Natural killer cell (primary cell): ENCODE measurements at regions not wholly inside any gene's neighbourhood (a gene's known extent, or its start where the extent isn't known, plus 50 kb on each side); places are given as distances from the start of the nearest gene placed in this dataset.
"Not testable (repeated sequence)": the region's sequence is repeated elsewhere in the genome, so short reads cannot be mapped to it uniquely, and the experiment has no call there.

ENCODE experiments used
- ATAC-seq, 3 donors: fragments of 150-1000 bp in 2 of 3; fragments of 200-7000 bp in 1 of 3; cut with Tn5 transposase; 1 replicate in 1 of 3; 2 replicates in 2 of 3; pipeline ENCODE4 v1.10.0; 2021; ENCODE audit warnings: mild to moderate bottlenecking in 2 of 3, moderate library complexity in 2 of 3
- DNase-seq, 2 donors: peaks; one replicate each; pipeline versions ENCODE4 v3.0.0 to v3.0.0-alpha.2; 2013 to 2021; ENCODE audit warnings: mixed read lengths in 1 of 2
- H3K27ac ChIP-seq: one replicate; pipeline ENCODE4 v1.5.1; 2013; ENCODE audit warnings: mild to moderate bottlenecking, low read length
- H3K27me3 ChIP-seq: one replicate; pipeline ENCODE4 v1.6.1; 2013; ENCODE audit warnings: low read length; ENCODE audit not compliant: control insufficient read depth, insufficient read depth
- H3K36me3 ChIP-seq: one replicate; pipeline ENCODE4 v1.6.1; 2013; ENCODE audit warnings: low read length; ENCODE audit not compliant: control insufficient read depth, insufficient read depth
- H3K4me1 ChIP-seq: one replicate; pipeline ENCODE4 v1.6.1; 2013; ENCODE audit warnings: low read length; ENCODE audit not compliant: control insufficient read depth, insufficient read depth
- H3K4me3 ChIP-seq: one replicate; pipeline ENCODE4 v1.5.1; 2013; ENCODE audit warnings: low read length
- H3K9me3 ChIP-seq: one replicate; pipeline ENCODE4 v1.6.1; 2013; ENCODE audit warnings: low read length; ENCODE audit not compliant: control insufficient read depth, insufficient read depth
- H3K27ac Mint-ChIP-seq, 2 donors: one replicate each; pipeline ENCODE4 v1.8.0; 2022; ENCODE audit warnings: mild to moderate bottlenecking in 2 of 2, mixed read lengths in 2 of 2, moderate library complexity in 1 of 2
- H3K27me3 Mint-ChIP-seq, 2 donors: one replicate each; pipeline ENCODE4 v1.8.0; 2022; ENCODE audit warnings: low read depth in 2 of 2, mixed read lengths in 2 of 2
- H3K36me3 Mint-ChIP-seq: one replicate; pipeline ENCODE4 v1.8.0; 2022; ENCODE audit warnings: mixed read lengths
- H3K4me1 Mint-ChIP-seq, 2 donors: one replicate each; pipeline ENCODE4 v1.8.0; 2022; ENCODE audit warnings: mixed read lengths in 2 of 2
- H3K4me3 Mint-ChIP-seq: one replicate; pipeline ENCODE4 v1.8.0; 2022; ENCODE audit warnings: mild to moderate bottlenecking, moderate library complexity, mixed read lengths
- H3K9me3 Mint-ChIP-seq, 2 donors: one replicate each; pipeline ENCODE4 v1.8.0; 2022; ENCODE audit warnings: mixed read lengths in 2 of 2
- WGBS: methylation state at CpG from one replicate; pipeline ENCODE4 v1.1.7; 2013; ENCODE audit warnings: missing lambda C conversion rate; ENCODE audit not compliant: insufficient coverage; 5-methylcytosine and 5-hydroxymethylcytosine counted together
- intact Hi-C: fragments of 100-400 bp; cut with micrococcal nuclease; formaldehyde crosslinking; loops from one replicate; pipeline ENCODE4 v1.14.2; 2022
- TF ChIP-seq, protein P1 (sequence below): fragments of 200-600 bp; IDR thresholded peaks from one replicate; pipeline ENCODE4 v1.8.0; 2022; ENCODE audit warnings: antibody characterized with exemption

DNA sequence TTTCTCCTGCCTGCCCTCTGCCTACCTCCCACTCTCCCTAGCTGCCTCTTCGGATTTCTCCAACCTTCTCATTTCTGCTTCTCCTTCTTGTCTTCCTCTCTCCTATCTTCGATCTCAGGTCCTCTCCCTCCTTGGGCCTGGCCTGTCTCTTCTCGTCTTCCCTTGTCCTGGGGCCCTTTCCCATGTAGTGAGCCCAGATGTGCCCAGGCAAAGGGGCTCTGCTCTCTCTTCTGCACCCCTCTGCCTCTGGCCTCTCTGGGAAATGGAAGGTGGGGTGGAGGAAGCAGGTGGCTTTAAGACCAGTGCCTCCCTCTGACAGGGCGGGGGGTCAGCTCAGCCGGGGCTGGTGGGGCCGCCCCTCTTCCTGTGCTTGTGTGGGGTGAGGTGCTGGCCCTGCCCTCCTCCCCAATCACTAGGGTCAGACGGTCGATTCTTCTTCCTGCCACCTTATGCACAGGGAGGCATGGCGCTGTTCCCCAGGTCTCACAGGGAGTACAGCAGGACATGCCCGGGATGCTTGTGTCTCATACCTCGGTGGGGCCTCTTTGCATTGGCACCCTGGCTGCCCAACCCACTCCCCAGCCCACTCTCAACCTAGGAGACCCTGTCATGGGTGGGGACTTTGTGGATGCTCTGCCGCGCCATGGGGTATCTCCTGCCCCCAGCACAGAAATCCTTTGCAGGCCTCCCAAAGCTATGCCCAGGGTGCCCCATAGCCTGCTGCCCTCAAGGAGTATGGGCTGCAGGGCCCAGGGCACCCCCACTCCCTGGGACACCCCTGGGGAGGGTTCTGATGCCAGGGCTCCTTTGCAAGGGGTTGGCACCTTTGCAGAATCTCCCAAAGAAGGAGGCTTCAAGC, 213.8 kb upstream of the HAAO start:
- Mint-ChIP-seq H3K27ac (no peak overlapping the region), H3K4me1 (no peaks in the 10 kb centered on the region), H3K9me3 (no peaks in the 10 kb centered on the region), H3K27me3 (peaks cover 0 to 9% of the 10 kb centered on the region in 2 donors), H3K4me3 (no peak overlapping the region), H3K36me3 (no peaks in the 10 kb centered on the region)
- Histone ChIP-seq H3K9me3 (peaks cover 3% of the 10 kb centered on the region), H3K27me3 (no peaks in the 10 kb centered on the region), H3K27ac (no peak overlapping the region), H3K4me1 (peaks cover 9% of the 10 kb centered on the region), H3K4me3 (no peak overlapping the region), H3K36me3 (no peaks in the 10 kb centered on the region)
- WGBS, result 49% methylated on average over 13 of the region's 13 CpGs
- no peak for DNase-seq
- no peak for ATAC-seq
- TF ChIP-seq, protein P1, sequence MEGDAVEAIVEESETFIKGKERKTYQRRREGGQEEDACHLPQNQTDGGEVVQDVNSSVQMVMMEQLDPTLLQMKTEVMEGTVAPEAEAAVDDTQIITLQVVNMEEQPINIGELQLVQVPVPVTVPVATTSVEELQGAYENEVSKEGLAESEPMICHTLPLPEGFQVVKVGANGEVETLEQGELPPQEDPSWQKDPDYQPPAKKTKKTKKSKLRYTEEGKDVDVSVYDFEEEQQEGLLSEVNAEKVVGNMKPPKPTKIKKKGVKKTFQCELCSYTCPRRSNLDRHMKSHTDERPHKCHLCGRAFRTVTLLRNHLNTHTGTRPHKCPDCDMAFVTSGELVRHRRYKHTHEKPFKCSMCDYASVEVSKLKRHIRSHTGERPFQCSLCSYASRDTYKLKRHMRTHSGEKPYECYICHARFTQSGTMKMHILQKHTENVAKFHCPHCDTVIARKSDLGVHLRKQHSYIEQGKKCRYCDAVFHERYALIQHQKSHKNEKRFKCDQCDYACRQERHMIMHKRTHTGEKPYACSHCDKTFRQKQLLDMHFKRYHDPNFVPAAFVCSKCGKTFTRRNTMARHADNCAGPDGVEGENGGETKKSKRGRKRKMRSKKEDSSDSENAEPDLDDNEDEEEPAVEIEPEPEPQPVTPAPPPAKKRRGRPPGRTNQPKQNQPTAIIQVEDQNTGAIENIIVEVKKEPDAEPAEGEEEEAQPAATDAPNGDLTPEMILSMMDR, result no peak
- intact Hi-C loops, result no loop called here

DNA sequence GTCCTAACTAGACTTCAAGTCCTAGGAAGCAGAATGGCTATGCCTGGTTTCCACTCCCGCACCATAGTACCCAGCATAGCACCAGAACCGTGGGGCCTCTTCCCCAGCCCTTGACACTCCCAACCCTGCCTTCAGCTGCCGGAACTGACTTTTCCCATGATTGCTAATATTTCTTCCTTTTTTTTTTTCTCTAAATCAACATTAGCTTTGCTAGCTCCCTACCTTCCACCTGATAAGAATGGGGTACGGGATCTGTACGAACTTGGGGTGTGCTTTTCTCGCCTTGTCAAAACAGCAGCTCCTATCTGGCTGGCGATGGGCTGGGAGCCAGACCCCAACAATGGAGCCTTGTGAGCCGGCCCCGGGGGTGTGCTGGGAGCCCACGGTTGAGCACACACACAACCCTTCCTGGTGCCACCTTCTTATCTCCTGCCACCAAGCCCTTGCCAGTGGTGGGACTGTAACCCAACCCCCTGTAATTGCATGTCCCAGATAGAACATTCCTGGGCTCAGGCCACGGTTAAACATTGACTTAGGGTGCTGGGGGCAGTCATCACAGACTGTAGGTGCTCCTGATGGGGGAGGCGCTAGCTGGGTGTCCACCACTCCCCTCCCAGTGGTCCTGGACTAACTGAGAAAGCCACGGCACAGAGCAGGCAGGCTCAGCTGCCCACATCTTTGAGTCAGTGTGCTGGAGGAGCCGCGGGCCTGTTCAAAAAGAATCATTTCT, 213.0 kb upstream of the HAAO start:
- Mint-ChIP-seq H3K27ac (no peak overlapping the region), H3K36me3 (no peaks in the 10 kb centered on the region)

DNA sequence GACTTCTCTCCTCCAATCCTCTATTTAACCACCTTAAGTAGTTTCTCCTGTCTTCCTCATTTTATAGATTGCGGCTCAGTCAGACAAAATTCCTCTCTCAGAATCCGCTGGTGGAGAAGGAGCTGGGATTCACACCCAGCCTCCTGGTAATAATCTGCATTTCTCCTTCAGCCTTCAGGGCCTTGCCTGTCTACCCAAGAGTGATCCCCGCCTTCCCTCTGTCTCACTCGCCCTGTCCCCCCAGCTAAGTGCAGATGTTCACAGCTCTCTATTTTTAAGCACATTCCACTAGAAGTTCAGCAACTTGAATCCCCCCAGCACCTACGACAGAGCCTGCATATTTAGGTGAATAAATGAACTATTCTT, 212.5 kb upstream of the HAAO start:
- intact Hi-C loops, result no loop called here
- no peaks in the 10 kb centered on the region for H3K9me3 Mint-ChIP-seq
- no peak overlapping the region for H3K27ac ChIP-seq
- H3K4me3 Mint-ChIP-seq, result no peak overlapping the region
- ATAC-seq, result no peak
- no peaks in the 10 kb centered on the region for H3K27me3 ChIP-seq
- H3K4me1 Mint-ChIP-seq, result no peaks in the 10 kb centered on the region
- no peaks in the 10 kb centered on the region for H3K36me3 ChIP-seq
- peaks cover 0 to 9% of the 10 kb centered on the region in 2 donors for H3K27me3 Mint-ChIP-seq
- H3K9me3 ChIP-seq, result peaks cover 3% of the 10 kb centered on the region
- WGBS, result 75% methylated on average over 5 of the region's 5 CpGs
- H3K4me3 ChIP-seq, result no peak overlapping the region
- no peaks in the 10 kb centered on the region for H3K36me3 Mint-ChIP-seq
- TF ChIP-seq, protein P1, result no peak
- no peak for DNase-seq
- H3K4me1 ChIP-seq, result peaks cover 9% of the 10 kb centered on the region
- H3K27ac Mint-ChIP-seq, result no peak overlapping the region

More for the DNA sequence above, 213.0 kb upstream of the HAAO start:
- TF ChIP-seq, protein P1, result no peak
- H3K27ac ChIP-seq, result no peak overlapping the region
- DNase-seq (no peak), ATAC-seq (no peak)
- 54% methylated on average over 15 of the region's 15 CpGs for WGBS
- H3K9me3 ChIP-seq, result peaks cover 3% of the 10 kb centered on the region
- no peaks in the 10 kb centered on the region for H3K4me1 Mint-ChIP-seq
- peaks cover 0 to 9% of the 10 kb centered on the region in 2 donors for H3K27me3 Mint-ChIP-seq
- no peaks in the 10 kb centered on the region for H3K27me3 ChIP-seq
- no peaks in the 10 kb centered on the region for H3K9me3 Mint-ChIP-seq
- H3K4me3 ChIP-seq, result no peak overlapping the region
- H3K36me3 ChIP-seq, result no peaks in the 10 kb centered on the region
- peaks cover 9% of the 10 kb centered on the region for H3K4me1 ChIP-seq
- intact Hi-C loops, result no loop called here
- H3K4me3 Mint-ChIP-seq, result no peak overlapping the region

DNA sequence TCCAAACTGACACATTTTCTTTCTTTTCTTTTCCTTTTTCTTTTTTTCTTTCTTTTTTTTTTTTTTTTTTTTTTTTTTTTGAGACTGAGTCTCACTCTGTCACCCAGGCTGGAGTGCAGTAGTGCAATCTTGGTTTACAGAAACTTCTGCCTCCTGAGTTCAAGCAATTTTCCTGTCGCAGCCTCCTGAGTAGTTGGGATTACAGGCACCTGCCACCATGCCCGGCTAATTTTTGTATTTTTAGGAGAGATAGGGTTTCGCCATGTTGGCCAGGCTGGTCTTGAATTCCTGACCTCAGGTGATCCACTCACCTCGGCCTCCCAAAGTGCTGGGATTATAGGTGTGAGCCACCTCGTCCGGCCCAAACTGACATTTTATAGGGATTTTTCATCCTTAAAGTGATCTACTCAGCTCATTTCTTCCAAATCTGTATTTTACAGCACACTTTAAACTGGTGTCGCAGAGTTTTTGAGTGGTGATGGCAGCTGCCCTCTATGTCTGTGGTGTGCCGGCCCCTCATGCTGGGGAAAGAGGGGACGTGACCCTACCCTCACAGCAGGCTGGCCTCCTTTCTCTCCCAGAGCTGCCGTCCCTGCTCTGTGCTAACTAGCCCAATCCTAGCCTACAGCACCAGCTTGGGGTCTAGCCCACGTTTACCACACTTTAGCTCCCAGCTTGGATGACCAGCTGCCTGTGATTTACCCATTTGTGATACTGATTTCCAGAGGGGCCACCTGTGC, 211.9 kb upstream of the HAAO start:
- DNase-seq, intact Hi-C loops, ATAC-seq, H3K4me1 Mint-ChIP-seq, H3K27ac ChIP-seq, H3K9me3 ChIP-seq, H3K4me1 ChIP-seq, H3K27me3 ChIP-seq, H3K27ac Mint-ChIP-seq, H3K9me3 Mint-ChIP-seq, H3K36me3 ChIP-seq, H3K27me3 Mint-ChIP-seq, H3K4me3 Mint-ChIP-seq, H3K36me3 Mint-ChIP-seq, H3K4me3 ChIP-seq: not testable (repeated sequence)
- 88% methylated on average over 11 of the region's 11 CpGs for WGBS
